ENCODE measurements at regions not wholly inside any gene's neighbourhood (a gene's known extent, or its start where the extent isn't known, plus 50 kb on each side); places are given as distances from the start of the nearest gene placed in this dataset.

DNA sequence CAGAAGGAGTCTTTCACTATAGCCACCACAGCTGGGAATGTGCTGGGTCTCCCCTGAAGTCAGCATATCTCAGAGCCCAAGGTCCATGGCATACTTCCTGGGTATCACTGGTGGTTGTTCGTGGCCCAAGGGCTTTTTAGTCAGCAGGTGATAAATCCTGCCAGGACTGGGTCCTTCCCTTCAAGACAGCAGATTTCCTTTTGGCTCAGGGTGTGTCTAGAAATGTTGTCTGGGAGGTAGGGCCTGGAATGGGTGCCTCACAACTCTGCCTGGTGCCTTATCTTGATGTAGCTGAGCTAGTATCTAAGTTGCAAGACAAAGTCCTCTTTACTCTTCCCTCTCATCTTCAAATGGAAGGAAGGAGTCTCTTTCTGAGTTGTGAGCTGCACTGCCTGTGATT lies 102.4 kb upstream of the TMLHE start:
- Histone ChIP-seq H3K4me1 (ENCODE audit: control insufficient read depth, low read length) (no peaks in the 10 kb centered on the region), H3K9me2 (replicated peaks; ENCODE audit: control insufficient read depth, low read length) (no peaks in the 10 kb centered on the region), H3K4me3 (ENCODE audit: low read length) (no peak overlapping the region), H4K20me1 (ENCODE audit: control insufficient read depth, insufficient read depth, low read depth, low read length) (no peaks in the 10 kb centered on the region), H3K4me2 (ENCODE audit: low read length) (no peak overlapping the region), H3K9me3 (ENCODE audit: control insufficient read depth, insufficient read depth, low read length) (no peaks in the 10 kb centered on the region), H3K27ac (ENCODE audit: low read depth, low read length) (no peak overlapping the region), H3K27me3 (ENCODE audit: control insufficient read depth, low read length) (no peaks in the 10 kb centered on the region), H3F3A (ENCODE audit: control insufficient read depth, insufficient read depth) (no peaks in the 10 kb centered on the region), H3K36me3 (ENCODE audit: control insufficient read depth, low read length) (no peaks in the 10 kb centered on the region), H3K79me2 (ENCODE audit: control insufficient read depth, low read length) (no peaks in the 10 kb centered on the region)
- no peak for TF ChIP-seq EZH2phosphoT487 (IDR thresholded peaks at IDR 0.05; ENCODE audit: borderline replicate concordance, low read length)
- TF ChIP-seq, protein P1, sequence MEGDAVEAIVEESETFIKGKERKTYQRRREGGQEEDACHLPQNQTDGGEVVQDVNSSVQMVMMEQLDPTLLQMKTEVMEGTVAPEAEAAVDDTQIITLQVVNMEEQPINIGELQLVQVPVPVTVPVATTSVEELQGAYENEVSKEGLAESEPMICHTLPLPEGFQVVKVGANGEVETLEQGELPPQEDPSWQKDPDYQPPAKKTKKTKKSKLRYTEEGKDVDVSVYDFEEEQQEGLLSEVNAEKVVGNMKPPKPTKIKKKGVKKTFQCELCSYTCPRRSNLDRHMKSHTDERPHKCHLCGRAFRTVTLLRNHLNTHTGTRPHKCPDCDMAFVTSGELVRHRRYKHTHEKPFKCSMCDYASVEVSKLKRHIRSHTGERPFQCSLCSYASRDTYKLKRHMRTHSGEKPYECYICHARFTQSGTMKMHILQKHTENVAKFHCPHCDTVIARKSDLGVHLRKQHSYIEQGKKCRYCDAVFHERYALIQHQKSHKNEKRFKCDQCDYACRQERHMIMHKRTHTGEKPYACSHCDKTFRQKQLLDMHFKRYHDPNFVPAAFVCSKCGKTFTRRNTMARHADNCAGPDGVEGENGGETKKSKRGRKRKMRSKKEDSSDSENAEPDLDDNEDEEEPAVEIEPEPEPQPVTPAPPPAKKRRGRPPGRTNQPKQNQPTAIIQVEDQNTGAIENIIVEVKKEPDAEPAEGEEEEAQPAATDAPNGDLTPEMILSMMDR (IDR thresholded peaks at IDR 0.05; ENCODE audit: low read depth, low read length, poor library complexity, severe bottlenecking): no peak

DNA sequence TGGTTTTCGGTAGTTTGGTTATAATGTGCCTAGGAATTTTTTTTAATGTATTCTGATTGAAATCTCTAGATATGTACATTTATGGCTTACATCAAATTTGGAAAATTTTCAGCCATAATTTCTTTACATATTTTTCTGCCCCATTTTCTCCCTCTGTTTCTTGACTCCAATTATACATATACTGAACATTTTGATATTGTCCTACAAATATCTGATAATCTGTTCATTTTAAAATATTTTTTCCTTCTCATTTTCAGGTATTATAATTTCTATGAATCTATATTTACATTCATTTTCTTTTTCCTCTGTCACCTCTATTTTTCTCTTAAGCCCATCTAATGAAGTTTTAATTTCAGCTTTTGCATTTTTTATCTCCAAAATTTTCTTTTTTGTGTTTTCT lies 82.7 kb upstream of the TMLHE start:
- no peak overlapping the region for H3K27ac ChIP-seq (ENCODE audit: low read depth, low read length)

DNA sequence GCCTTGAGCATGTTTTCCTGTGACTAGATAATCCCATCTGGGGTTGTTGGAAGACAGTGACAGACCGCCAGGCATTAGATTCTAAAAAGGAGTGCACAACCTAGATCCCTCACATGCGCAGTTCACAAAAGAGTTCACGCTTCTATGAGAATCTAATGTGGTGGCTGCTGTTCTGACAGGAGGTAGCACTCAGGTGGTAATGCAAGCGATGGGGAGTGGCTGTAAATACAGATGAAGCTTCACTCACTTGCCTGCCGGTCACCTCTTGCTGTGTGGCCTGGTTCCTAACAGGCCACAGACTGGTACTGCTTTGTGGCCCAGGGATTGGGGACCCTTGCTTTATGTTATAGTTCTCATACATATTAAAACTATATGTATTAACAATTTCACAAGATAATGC lies 81.9 kb upstream of the TMLHE start:
- TF ChIP-seq, protein P1 (IDR thresholded peaks at IDR 0.05; ENCODE audit: low read depth, low read length, poor library complexity, severe bottlenecking): no peak
- no peak for TF ChIP-seq EZH2phosphoT487 (IDR thresholded peaks at IDR 0.05; ENCODE audit: borderline replicate concordance, low read length)

More for the DNA sequence above, 82.7 kb upstream of the TMLHE start:
- H3K27me3 ChIP-seq (ENCODE audit: control insufficient read depth, low read length): no peaks in the 10 kb centered on the region
- TF ChIP-seq, protein P1 (IDR thresholded peaks at IDR 0.05; ENCODE audit: low read depth, low read length, poor library complexity, severe bottlenecking): no peak
- TF ChIP-seq EZH2phosphoT487 (IDR thresholded peaks at IDR 0.05; ENCODE audit: borderline replicate concordance, low read length): no peak
- H3K9me2 ChIP-seq (replicated peaks; ENCODE audit: control insufficient read depth, low read length): no peaks in the 10 kb centered on the region
- H3K4me2 ChIP-seq (ENCODE audit: low read length): no peak overlapping the region
- H4K20me1 ChIP-seq (ENCODE audit: control insufficient read depth, insufficient read depth, low read depth, low read length): no peaks in the 10 kb centered on the region
- H3K4me1 ChIP-seq (ENCODE audit: control insufficient read depth, low read length): no peaks in the 10 kb centered on the region
- no peak overlapping the region for H3K4me3 ChIP-seq (ENCODE audit: low read length)
- no peaks in the 10 kb centered on the region for H3K79me2 ChIP-seq (ENCODE audit: control insufficient read depth, low read length)
- no peaks in the 10 kb centered on the region for H3K36me3 ChIP-seq (ENCODE audit: control insufficient read depth, low read length)
- no peaks in the 10 kb centered on the region for H3K9me3 ChIP-seq (ENCODE audit: control insufficient read depth, insufficient read depth, low read length)
- no peaks in the 10 kb centered on the region for H3F3A ChIP-seq (ENCODE audit: control insufficient read depth, insufficient read depth)

DNA sequence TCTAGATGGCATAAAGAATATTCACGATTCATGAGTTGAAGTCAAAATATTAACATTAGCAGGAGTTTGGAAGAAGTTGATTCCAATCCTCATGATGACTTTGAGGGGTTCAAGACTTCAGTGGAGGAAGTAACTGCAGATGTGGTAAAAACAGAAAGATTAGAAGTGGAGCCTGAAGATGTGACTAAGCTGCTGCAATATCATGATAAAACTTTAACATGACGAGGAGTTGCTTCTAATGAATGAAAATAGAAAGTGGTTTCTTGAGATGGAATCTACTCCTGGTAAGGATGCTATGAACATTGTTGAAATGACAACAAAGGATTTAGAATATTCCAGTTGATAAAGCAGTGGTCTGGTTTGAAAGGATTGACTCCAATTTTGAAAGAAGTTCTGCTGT lies 70.1 kb upstream of the TMLHE start:
- H3F3A ChIP-seq (ENCODE audit: control insufficient read depth, insufficient read depth): no peaks in the 10 kb centered on the region
- no peak overlapping the region for H3K4me2 ChIP-seq (ENCODE audit: low read length)
- H3K36me3 ChIP-seq (ENCODE audit: control insufficient read depth, low read length): no peaks in the 10 kb centered on the region
- H3K4me3 ChIP-seq (ENCODE audit: low read length): no peak overlapping the region
- no peaks in the 10 kb centered on the region for H4K20me1 ChIP-seq (ENCODE audit: control insufficient read depth, insufficient read depth, low read depth, low read length)
- H3K9me3 ChIP-seq (ENCODE audit: control insufficient read depth, insufficient read depth, low read length): no peaks in the 10 kb centered on the region
- no peak overlapping the region for H3K27ac ChIP-seq (ENCODE audit: low read depth, low read length)
- no peak for TF ChIP-seq EZH2phosphoT487 (IDR thresholded peaks at IDR 0.05; ENCODE audit: borderline replicate concordance, low read length)
- TF ChIP-seq, protein P1 (IDR thresholded peaks at IDR 0.05; ENCODE audit: low read depth, low read length, poor library complexity, severe bottlenecking): no peak
- no peaks in the 10 kb centered on the region for H3K27me3 ChIP-seq (ENCODE audit: control insufficient read depth, low read length)
- H3K4me1 ChIP-seq (ENCODE audit: control insufficient read depth, low read length): no peaks in the 10 kb centered on the region
- H3K9me2 ChIP-seq (replicated peaks; ENCODE audit: control insufficient read depth, low read length): no peaks in the 10 kb centered on the region
- H3K79me2 ChIP-seq (ENCODE audit: control insufficient read depth, low read length): no peaks in the 10 kb centered on the region

More for the DNA sequence above, 81.9 kb upstream of the TMLHE start:
- no peak overlapping the region for H3K27ac ChIP-seq (ENCODE audit: low read depth, low read length)
- H3K4me3 ChIP-seq (ENCODE audit: low read length): no peak overlapping the region
- H3K4me1 ChIP-seq (ENCODE audit: control insufficient read depth, low read length): no peaks in the 10 kb centered on the region
- H3K27me3 ChIP-seq (ENCODE audit: control insufficient read depth, low read length): no peaks in the 10 kb centered on the region
- H3K9me3 ChIP-seq (ENCODE audit: control insufficient read depth, insufficient read depth, low read length): no peaks in the 10 kb centered on the region
- no peaks in the 10 kb centered on the region for H3F3A ChIP-seq (ENCODE audit: control insufficient read depth, insufficient read depth)
- no peak overlapping the region for H3K4me2 ChIP-seq (ENCODE audit: low read length)
- H4K20me1 ChIP-seq (ENCODE audit: control insufficient read depth, insufficient read depth, low read depth, low read length): no peaks in the 10 kb centered on the region
- no peaks in the 10 kb centered on the region for H3K36me3 ChIP-seq (ENCODE audit: control insufficient read depth, low read length)
- H3K9me2 ChIP-seq (replicated peaks; ENCODE audit: control insufficient read depth, low read length): no peaks in the 10 kb centered on the region
- no peaks in the 10 kb centered on the region for H3K79me2 ChIP-seq (ENCODE audit: control insufficient read depth, low read length)

Measured in DOHH2 (cell line).